ENCODE measurements at regions not wholly inside any gene's neighbourhood (a gene's known extent, or its start where the extent isn't known, plus 50 kb on each side); places are given as distances from the start of the nearest gene placed in this dataset.

GRCh38 chr20:58077282-58077681, 151.2 kb downstream of the ANKRD60 start:
- TF ChIP-seq EZH2 (IDR thresholded peaks at IDR 0.05; ENCODE audit: borderline replicate concordance, low read depth, low read length, severe bottlenecking) (no peak), POLR2AphosphoS5 (IDR thresholded peaks at IDR 0.05; ENCODE audit: insufficient read depth, low read depth, low read length) (no peak)
- TF ChIP-seq, protein P1, sequence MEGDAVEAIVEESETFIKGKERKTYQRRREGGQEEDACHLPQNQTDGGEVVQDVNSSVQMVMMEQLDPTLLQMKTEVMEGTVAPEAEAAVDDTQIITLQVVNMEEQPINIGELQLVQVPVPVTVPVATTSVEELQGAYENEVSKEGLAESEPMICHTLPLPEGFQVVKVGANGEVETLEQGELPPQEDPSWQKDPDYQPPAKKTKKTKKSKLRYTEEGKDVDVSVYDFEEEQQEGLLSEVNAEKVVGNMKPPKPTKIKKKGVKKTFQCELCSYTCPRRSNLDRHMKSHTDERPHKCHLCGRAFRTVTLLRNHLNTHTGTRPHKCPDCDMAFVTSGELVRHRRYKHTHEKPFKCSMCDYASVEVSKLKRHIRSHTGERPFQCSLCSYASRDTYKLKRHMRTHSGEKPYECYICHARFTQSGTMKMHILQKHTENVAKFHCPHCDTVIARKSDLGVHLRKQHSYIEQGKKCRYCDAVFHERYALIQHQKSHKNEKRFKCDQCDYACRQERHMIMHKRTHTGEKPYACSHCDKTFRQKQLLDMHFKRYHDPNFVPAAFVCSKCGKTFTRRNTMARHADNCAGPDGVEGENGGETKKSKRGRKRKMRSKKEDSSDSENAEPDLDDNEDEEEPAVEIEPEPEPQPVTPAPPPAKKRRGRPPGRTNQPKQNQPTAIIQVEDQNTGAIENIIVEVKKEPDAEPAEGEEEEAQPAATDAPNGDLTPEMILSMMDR (IDR thresholded peaks at IDR 0.05; ENCODE audit: extremely low read depth in 1 of 2, insufficient read depth in 1 of 2, low read depth in 1 of 2, low read length in 2 of 2): no peak
